NCI-H774 (cell line): ENCODE measurements at regions not wholly inside any gene's neighbourhood (a gene's known extent, or its start where the extent isn't known, plus 50 kb on each side); places are given as distances from the start of the nearest gene placed in this dataset.

Experiments used
- DNase-seq: peaks from one replicate; lab custom pipeline; 2025; lab: John Stamatoyannopoulos, UW

- DNase-seq, result no peak
Measured at GRCh38 chr11:92839450-92839849, 130.0 kb upstream of the MTNR1B start.

DNA sequence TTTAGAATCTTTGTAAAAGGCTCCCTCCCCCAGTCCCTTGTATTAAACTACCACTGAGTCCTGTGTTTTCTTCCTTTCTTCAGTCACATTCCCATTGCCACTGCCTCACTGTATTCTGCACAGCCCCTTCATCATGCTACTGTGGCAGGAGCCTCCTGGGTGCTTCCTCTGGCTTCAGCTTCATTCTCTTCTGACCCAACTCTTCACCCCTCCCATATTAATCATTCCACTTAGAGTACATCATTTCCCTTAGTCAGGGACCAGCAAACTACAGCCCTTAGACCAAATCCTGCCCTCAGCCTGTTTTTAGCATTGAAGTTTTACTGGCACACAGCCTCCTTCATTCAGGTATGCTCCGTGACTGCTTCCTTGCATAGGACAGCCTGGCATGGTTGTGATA, 127.7 kb upstream of the MTNR1B start:
- DNase-seq, result no peak

- no peak for DNase-seq
Measured at GRCh38 chr11:92843455-92843854, 126.0 kb upstream of the MTNR1B start.

DNA sequence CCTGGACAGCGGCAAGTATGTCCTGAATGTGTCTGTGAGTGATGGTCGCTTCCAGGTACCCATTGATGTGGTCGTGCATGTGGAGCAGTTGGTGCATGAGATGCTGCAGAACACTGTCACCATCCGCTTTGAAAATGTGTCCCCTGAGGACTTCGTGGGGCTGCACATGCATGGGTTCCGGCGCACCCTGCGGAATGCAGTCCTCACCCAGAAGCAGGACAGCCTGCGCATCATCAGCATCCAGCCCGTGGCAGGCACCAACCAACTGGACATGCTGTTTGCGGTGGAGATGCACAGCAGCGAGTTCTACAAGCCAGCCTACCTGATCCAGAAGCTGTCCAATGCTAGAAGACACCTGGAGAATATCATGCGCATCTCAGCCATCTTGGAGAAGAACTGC, 125.3 kb upstream of the MTNR1B start:
- DNase-seq, result no peak

- DNase-seq, result no peak
Measured at GRCh38 chr11:92845390-92845789, 124.1 kb upstream of the MTNR1B start.

- no peak for DNase-seq
Measured at GRCh38 chr11:92845805-92846204, 123.6 kb upstream of the MTNR1B start.

DNA sequence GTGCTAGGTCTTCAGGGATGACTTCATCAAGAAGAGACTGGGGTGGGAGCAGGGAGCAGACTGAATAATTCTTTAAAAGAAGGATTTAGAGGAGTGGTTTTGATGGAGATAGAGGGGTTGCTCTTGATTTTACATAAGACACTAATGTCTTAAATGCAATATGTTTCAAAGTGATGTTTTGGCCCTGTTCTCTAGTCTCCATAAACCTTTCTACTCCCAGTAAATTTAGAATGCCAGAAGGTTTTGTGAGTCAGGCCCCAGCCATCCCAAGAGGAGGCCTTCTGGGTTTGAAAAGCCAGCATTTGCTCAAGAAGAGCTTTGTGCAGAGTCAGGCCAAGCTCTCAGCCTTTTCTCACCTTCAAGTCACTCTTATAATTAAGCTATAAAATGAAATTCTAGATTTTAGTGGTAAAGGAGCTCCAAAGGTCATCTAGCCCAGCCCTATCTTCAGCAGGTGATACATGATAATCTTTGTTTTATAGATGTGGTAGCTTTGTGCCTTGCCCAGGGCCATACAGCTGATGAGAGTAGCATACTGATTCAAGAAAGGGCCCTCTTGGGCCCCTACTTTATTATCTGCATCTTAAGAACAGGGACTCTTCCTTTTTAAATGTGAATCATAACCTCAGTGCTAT, 122.8 kb upstream of the MTNR1B start:
- no peak for DNase-seq

DNA sequence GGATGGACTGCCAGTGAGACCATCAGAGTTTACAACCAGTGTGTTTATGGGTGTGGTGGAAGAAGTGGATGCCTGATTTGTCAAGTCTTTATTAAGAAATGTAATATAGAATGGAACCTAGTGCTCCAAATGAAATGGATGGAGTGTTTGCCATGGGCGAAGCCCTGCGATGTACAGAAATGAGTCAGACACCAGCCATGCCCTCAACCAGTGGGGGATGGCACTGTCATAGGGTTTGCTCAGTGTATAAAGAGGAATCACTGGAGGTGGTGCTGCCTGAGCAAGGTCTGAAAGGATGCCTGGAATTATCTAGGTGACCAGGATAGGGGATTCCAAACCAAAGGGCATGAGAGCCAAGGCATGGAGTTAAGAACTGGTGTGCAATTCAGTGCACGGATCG, 120.9 kb upstream of the MTNR1B start:
- DNase-seq, result no peak

DNA sequence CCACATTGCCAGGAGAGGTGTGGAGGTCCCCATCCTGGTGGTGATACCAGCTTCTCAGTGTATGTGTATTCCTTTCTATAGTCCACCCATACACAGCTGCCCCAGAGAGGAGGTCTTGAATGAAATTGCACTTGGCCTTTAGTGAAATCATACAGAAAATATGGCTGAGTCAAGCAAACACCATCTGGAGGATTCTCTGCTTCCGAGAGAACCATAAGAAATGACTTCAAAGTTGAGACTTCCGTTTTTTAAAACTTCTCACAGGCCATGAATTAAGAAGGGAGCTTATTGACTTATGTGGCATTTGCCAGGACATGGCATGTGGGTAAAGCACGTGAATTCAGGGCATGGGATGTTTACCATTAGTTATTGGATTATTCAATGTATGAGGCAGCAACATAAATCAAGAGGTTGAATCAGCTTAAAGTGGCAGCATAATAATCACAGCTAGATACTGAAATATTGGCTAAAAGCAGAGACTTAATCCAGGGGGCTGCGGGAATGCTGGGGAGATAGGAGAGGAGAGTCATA, 119.1 kb upstream of the MTNR1B start:
- no peak for DNase-seq

GRCh38 chr11:92852229-92852628, 117.2 kb upstream of the MTNR1B start:
- no peak for DNase-seq

GRCh38 chr11:92852946-92853345, 116.5 kb upstream of the MTNR1B start:
- no peak for DNase-seq

DNA sequence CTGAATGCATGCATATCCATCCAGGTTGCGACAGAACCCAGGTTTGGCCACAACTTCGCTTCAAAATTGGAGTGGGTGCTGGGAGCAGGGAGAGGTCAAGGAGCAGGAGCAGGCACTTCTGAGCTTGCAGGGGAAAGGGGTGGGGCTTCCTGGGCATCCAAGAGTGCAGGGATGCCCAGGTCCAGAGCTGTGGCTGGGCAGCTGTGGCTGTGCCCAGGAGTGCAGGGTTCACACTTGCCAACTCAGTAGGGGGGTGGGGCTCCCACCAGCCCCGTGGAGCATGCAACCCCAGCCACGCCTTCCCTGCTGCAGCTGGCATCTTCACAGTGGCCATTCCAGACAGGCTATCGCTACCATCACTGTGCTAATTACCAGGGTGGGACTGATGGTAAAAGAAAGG, 115.3 kb upstream of the MTNR1B start:
- no peak for DNase-seq

DNA sequence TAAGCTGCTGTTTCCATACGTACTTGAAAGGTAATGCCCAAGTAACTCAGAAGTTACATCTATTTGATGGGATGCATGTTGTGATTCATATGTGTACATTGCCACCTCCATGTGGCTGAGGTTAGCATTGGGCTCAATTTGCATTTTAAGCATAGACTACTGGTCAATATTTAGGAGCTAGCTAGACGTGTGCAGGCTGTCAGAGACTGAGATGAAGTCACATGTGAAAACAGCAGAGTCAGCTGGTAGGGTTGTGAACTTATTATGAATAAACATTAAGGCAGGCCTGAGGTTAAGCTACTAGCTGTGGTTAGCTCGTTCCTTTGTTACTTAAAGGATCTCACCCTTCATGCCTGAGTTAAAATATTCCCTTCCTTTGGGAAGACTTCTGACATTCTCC, 114.5 kb upstream of the MTNR1B start:
- DNase-seq, result no peak

GRCh38 chr11:92855607-92856405, 113.6 kb upstream of the MTNR1B start:
- no peak for DNase-seq

DNA sequence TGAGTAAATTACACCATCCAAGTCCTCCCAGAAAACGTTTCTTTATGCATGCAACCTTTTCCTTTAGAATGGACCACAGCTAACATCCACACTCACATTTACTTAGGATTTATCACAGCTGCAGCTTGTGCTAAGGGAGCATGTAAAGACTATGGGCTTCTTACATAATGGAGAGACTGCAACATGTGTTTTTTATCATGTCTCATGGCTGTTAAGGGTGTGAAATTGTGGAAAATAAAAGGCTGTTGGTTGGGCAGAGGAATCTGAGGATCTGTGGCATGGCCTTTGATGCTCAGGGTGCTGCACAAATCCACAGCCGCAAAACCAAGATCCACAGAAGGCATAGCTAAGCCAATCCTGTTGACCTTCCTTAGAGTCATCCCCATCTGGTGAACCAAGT, 112.0 kb upstream of the MTNR1B start:
- no peak for DNase-seq

DNA sequence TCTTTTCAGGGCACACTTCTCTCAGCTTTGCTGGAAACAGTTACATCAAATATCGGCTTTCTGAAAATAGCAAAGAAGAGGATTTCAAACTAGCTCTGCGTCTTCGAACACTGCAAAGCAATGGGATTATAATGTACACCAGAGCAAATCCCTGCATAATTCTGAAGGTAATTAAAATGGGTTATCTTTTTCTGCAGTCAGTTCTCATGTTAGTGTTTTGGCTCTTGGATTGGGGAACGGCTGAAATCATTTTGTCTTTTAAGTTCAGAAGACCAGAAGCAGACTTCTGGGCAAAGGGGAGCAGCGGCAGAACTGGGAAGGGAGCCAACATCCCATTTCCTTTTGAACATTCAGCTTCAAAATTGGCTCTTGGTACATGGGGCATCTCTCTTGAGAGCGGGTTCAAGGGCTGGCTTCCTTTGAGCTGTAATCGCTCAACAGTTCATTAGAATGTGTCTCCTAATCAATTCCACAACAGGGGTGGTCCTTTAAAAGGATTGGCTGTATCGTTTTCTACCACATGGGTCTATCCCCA, 110.2 kb upstream of the MTNR1B start:
- DNase-seq, result no peak

GRCh38 chr11:92861634-92862033, 107.8 kb upstream of the MTNR1B start:
- no peak for DNase-seq

DNA sequence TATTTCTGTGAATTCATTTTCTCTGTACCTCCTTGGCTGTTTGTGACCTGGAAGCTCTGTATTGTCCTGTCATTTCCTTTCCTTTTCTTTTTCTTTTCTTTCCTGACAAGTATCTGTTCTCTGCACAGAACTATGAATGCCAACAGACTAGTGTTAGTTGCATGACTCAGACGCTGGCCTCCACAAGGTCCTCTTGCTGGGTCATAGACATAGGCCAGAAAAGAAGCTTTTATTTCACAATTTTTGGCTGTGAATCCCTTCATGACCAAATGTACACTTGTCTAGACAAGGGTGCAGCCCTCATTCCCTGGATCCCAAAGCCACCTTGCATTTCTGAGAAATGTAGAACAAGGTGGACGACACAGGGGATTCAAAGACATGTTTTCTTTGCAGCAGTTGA, 104.1 kb upstream of the MTNR1B start:
- no peak for DNase-seq

GRCh38 chr11:92866679-92867282, 102.7 kb upstream of the MTNR1B start:
- DNase-seq, result no peak

DNA sequence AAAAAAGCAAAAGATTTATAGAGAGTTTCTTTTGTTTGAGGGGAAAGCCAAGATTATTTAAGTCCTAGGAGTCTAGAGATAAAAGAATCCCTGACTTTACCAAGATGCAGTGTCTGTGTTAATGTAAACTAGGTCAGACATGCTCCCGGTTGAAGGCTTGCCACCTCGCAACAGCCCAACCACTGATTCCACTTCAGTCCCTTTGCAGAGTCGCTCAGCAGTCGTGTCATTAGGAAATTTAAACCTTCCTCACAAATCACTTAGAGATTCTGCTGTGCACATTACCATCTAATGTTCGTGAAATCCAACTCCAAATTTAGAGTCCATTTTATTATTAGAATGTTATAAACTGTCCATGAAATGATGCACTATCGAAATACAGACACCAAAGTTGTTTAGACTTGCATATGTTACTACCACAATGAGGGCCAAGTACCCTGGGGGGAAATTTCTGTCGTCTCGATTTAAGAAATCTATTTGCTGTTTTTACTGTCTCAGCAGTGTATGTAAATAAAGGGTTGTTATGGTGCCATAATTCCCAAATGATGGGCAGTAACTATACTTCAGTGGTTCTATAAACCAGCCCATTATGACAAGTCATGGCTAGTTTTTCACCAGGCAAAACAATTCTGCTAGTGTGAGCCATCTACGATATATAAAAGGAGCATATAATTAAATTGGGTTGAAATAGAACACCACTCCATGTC, 101.4 kb upstream of the MTNR1B start:
- DNase-seq, result no peak

DNA sequence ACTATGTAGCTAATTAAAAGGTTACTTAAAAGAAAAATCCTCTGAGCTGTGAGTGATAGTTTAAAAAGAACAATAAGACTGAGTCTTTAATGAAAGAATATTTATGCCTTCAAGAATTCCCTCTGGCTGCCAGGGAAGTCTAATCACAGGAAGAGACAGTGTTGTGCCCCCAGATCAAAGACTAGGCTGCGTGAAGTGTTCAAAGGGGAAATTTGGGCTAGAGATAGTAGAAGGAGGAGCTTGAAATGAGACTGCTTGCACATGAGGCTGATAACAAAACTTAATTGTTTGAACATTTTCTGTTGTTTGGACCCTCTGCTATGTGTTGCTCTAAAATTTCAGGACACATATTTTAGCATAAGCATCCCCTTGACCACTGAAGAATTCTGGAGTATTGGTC, 99.7 kb upstream of the MTNR1B start:
- DNase-seq, result no peak

DNA sequence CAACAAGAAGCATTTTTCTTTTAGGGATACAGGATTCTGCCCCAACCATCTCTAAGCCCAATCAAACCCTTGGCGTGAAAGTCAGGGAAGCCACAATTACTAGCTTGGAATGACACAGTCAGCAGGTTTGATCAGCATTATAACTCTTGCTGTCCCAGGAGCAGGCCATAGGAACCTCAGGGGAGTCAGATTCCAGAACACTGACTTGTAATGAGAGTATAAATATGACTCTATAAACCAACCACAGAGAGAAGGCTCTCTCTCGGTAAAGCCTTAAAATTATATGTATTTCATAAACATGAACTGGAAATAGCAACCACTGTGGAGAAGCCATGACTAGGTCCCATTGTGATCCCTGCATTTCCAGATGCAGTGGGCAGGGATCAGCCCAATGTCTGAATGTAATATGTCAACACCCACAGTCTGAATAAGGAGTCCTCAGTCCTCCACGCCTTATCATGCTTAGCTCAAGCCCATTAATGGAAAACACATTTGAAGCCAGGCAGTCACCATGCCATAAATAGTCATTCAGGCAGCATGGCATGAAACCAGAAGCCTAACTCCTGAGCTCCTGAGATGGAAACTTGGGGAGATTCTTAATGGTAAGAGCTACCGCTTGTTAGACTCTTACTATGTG, 99.1 kb upstream of the MTNR1B start:
- DNase-seq, result no peak
